Umbilical cord (tissue), 1 donor: ENCODE measurements at regions not wholly inside any gene's neighbourhood (a gene's known extent, or its start where the extent isn't known, plus 50 kb on each side); places are given as distances from the start of the nearest gene placed in this dataset.

ENCODE experiments used
- DNase-seq: peaks from one replicate; pipeline ENCODE4 v3.0.0-alpha.2; 2015; ENCODE audit warnings: low spot score

DNA sequence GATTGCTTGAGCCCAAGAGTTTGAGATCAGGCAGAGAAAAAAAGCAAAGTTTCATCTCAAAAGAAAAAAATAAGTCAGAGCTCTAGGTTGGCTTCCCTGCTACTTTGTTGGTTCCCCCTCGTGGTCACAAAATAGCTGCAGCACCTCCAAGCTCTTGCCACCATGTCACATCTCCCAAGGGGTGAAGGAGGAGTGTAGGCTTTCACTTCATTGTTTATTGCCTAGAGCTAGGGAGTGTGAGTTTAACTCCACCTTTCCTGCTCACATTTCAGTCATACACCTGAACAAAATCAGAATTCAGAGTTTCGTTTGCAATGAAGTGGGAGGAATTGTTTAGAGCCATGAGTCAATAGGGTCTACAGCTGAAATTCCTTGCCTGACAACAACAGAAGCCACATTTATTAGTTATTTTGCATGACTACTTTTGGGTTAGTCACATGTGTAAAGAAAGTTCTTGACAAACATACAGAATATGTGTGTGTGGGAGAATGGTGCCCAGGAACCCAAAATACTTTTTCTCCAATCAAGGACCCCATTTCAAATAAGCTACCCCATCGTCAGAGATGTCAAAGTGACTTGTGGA is 56.2 kb upstream of the UFL1 start:
- no peak for DNase-seq

DNA sequence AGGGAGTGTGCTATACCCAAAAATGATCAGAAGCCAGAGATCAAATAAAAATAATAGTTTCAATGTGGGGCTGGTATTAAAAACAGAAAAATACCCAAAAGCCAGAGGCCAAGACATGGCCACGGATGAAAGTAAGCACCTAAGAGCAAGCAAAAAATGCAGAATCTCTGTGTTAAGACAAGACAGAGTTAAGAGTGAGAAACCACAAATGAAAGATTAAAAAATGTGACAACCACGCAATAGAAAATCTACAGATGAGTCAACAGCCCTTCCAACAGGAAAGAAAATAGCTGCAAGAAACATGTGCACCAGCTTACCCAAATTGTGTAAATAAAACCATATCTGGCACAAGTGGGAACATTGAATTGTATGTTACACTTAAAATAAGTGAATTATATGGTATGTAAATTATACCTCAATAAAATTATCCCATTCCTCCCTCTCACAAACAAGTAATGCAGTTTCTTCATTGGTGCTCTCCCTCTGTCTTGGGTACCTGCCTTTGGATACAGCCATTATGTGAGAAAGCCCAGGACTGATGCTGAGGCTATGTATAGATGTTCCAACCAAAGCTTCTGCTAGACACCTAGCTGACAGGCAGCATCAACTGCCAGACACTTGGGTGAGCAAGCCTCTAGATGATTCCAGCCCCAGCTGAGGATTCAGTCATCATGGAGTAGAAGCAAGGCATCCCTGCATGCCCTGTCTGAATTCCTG is 55.3 kb upstream of the UFL1 start:
- DNase-seq = no peak

DNA sequence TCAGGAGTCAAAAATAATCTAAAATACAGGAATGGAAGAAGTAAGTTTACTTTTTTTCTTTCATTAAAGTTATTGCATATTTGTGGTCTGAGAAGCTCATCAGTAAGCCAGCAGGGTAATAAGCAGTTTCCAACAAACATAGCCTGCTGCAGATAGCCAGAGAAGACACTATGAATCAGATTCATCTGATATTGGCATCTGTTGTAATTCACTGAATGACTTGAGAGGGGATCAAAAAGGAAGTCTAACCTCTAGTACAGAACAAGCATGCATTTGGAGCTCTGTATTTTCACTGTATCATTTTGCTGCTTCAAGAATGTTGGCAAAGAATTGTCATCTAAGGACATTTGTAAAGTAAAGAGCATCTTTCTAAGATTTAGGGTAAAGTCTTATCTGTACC is 53.8 kb upstream of the UFL1 start:
- DNase-seq = peak; percentile 2

GRCh38 chr6:96468281-96468680 is 53.3 kb upstream of the UFL1 start:
- DNase-seq = peak; percentile 23

DNA sequence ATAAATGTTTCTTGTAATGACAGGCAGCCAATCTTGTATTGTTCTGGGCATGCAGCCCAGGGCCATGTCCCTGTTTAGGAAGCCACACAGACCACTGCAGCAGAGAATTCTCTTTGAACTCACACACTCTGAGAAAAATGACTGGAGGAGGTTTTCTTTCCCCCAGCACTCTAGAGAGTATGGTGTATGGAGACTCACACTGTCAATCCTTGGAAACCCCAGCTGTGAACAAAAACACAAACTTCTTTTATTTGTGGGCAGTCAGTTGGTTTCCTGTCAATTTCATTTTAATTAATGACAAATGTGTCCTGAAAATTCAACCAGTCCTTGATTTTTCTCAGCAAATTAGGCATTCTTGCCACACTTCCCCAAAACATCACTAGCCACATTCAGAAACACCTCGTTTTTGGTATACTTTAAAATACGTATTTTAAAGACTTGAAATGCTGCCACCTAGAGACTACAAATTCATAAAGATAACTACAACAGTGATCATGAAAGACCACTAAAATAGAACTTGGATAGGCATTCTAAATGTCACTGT is 52.9 kb upstream of the UFL1 start:
- DNase-seq = peak; percentile 38

DNA sequence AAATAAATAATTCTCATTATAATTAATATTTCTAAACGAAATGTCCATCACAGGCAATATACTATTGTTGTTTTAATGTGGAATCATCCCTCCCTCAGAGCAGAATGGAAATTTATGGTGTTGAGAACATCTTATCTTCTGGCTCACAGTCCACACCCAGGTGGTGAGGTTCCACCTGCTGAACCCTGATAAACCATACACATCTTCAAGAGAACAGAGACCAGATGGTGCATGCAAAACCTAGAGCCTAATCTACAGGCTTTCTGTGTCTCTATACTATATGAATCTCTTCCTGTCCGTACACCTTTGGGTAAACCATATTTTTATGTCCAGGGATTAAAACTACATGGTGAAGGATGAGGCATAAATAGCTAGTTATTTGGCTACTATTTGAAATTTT is 52.3 kb upstream of the UFL1 start:
- no peak for DNase-seq

DNA sequence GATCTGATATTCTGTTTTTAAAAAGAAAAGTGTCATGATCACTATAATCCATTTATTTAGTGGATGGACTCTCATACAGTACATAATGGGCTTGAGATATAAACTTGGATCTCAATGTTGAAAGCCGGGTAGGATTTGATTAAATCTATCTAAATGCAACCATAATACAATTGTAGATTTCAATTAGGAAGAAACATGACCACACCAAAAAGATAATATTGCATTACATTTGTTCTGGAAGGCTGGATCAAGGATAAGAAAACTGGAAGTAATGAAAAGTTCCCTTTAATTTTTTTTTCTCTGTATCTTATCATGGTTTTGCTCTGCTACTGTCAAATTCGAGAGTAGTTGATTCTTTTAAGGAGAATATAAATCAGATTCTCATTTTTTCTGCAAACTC is 51.3 kb upstream of the UFL1 start:
- no peak for DNase-seq
